ENCODE measurements at regions not wholly inside any gene's neighbourhood (a gene's known extent, or its start where the extent isn't known, plus 50 kb on each side); places are given as distances from the start of the nearest gene placed in this dataset.

DNA sequence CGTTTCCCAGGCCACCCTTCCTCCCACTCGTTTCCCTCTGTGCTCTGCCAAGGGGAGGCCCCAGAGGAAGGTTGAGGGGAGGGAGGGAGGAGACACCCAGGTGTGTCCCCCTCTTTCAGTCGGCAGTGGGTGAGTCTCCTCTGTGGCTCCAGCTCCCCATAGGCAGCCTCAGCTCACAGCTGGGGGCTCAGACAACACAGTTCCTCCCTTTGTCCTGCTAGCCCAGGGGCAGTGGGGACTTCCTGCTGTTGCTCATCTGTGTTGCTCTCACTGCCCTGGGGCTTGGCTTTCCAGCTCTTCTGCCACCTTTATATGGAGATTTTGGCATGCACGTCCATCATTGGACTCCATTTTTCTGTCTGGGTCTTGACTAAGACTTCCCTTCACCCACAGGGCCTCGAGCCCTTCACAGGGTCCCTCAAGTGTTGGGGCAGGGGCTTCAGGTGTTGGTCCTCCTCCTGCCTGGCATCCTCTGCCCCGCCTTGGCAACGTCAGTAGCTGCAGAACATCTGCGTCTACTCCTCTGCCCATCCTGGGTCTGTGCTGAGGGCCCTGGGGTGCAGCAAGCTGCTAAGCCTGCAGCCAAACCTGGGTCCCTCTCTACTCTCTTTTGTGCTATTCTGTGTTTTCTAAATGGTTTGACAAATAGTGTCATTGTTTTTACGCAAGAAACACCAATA lies 190.6 kb upstream of the PMEPA1 start:
- TF ChIP-seq EP300 (IDR thresholded peaks at IDR 0.05): no peak
- TF ChIP-seq, protein P1, sequence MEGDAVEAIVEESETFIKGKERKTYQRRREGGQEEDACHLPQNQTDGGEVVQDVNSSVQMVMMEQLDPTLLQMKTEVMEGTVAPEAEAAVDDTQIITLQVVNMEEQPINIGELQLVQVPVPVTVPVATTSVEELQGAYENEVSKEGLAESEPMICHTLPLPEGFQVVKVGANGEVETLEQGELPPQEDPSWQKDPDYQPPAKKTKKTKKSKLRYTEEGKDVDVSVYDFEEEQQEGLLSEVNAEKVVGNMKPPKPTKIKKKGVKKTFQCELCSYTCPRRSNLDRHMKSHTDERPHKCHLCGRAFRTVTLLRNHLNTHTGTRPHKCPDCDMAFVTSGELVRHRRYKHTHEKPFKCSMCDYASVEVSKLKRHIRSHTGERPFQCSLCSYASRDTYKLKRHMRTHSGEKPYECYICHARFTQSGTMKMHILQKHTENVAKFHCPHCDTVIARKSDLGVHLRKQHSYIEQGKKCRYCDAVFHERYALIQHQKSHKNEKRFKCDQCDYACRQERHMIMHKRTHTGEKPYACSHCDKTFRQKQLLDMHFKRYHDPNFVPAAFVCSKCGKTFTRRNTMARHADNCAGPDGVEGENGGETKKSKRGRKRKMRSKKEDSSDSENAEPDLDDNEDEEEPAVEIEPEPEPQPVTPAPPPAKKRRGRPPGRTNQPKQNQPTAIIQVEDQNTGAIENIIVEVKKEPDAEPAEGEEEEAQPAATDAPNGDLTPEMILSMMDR (IDR thresholded peaks at IDR 0.05): no peak

Data from tibial nerve (tissue), 4 donors.